Stimulated activated naive CD8-positive, alpha-beta T cell treated with anti-CD3 and anti-CD28 coated beads, Interleukin-15, amount 100 ng/mL, for 72 hours (primary cell): ENCODE measurements at regions not wholly inside any gene's neighbourhood (a gene's known extent, or its start where the extent isn't known, plus 50 kb on each side); places are given as distances from the start of the nearest gene placed in this dataset.

Source experiments
- ATAC-seq: fragments of 150-1000 bp; cut with Tn5 transposase; 2 replicates; pipeline ENCODE4 v1.10.0; 2021; ENCODE audit warnings: mild to moderate bottlenecking, moderate library complexity
- DNase-seq, 2 donors: peaks; one replicate each; pipeline ENCODE4 v3.0.0; 2021 to 2022
- H3K27ac Mint-ChIP-seq, 2 donors: one replicate each; pipeline ENCODE4 v1.8.0; 2022; ENCODE audit warnings: mild to moderate bottlenecking in 2 of 2, mixed read lengths in 2 of 2, moderate library complexity in 2 of 2
- H3K27me3 Mint-ChIP-seq: one replicate; pipeline ENCODE4 v1.8.0; 2022; ENCODE audit warnings: mixed read lengths
- H3K4me1 Mint-ChIP-seq: one replicate; pipeline ENCODE4 v1.8.0; 2022; ENCODE audit warnings: mild to moderate bottlenecking, mixed read lengths
- H3K4me3 Mint-ChIP-seq, 2 donors: one replicate each; pipeline ENCODE4 v1.8.0; 2022; ENCODE audit warnings: mild to moderate bottlenecking in 2 of 2, mixed read lengths in 2 of 2, moderate library complexity in 1 of 2
- H3K9me3 Mint-ChIP-seq, 2 donors: one replicate each; pipeline ENCODE4 v1.8.0; 2022; ENCODE audit warnings: mixed read lengths in 2 of 2

GRCh38 chr4:164424846-164425245, 329.1 kb upstream of the SMIM31 start:
- no peaks in the 10 kb centered on the region for H3K4me1 Mint-ChIP-seq
- no peak for DNase-seq

DNA sequence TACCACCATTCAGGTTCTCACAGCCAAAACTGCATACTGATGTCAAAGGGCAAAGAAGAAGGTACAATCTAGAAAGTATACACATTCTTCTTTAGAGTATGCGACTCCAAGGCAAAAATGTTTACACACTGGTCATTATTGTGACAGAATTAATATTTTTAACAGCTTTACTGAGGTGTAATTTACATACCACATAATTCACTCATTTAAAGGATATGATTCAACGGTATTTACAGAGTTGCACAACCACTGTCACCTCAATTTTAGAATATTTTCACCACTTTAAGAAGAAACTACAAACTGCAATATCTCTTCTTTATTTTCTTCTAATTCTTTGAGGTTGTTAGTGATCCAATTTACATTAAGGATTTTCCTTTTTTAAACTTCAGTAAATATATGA, 325.4 kb upstream of the SMIM31 start:
- Mint-ChIP-seq H3K9me3 (no peaks in the 10 kb centered on the region), H3K27ac (no peak overlapping the region), H3K27me3 (no peaks in the 10 kb centered on the region), H3K4me1 (no peaks in the 10 kb centered on the region), H3K4me3 (no peak overlapping the region)
- ATAC-seq (no peak), DNase-seq (no peak)

More at GRCh38 chr4:164424846-164425245, 329.1 kb upstream of the SMIM31 start:
- peaks cover 11 to 14% of the 10 kb centered on the region in 2 donors for H3K9me3 Mint-ChIP-seq
- no peak overlapping the region for H3K27ac Mint-ChIP-seq
- no peak overlapping the region for H3K4me3 Mint-ChIP-seq
- H3K27me3 Mint-ChIP-seq, result no peaks in the 10 kb centered on the region
- no peak for ATAC-seq

- H3K4me1 Mint-ChIP-seq, result no peaks in the 10 kb centered on the region
- H3K4me3 Mint-ChIP-seq, result no peak overlapping the region
- no peak overlapping the region for H3K27ac Mint-ChIP-seq
- DNase-seq (no peak), ATAC-seq (no peak)
- no peaks in the 10 kb centered on the region for H3K27me3 Mint-ChIP-seq
- no peaks in the 10 kb centered on the region for H3K9me3 Mint-ChIP-seq
Measured at GRCh38 chr4:164438321-164438720, 315.6 kb upstream of the SMIM31 start.

DNA sequence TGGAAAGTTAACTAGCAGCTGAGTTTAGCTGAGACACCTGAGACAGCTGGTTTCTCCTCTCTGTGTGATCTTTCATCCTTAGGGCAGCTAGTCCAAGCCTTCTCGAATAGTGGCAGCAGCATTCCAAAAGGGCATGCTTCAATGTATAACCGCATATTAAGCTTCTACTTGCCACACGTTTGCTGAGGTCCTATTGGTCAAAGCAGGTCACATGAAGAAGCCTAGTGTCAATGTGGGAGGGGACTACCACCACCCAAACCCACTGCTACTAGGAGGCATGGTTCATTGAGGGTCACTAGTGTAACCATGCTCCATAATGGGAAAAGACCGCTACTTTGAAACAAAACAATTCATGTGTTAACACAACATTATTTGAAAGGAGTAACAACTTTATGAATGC, 314.9 kb upstream of the SMIM31 start:
- ATAC-seq (no peak), DNase-seq (no peak)
- Mint-ChIP-seq H3K27ac (no peak overlapping the region), H3K4me1 (no peaks in the 10 kb centered on the region), H3K4me3 (no peak overlapping the region), H3K9me3 (no peaks in the 10 kb centered on the region), H3K27me3 (no peaks in the 10 kb centered on the region)

DNA sequence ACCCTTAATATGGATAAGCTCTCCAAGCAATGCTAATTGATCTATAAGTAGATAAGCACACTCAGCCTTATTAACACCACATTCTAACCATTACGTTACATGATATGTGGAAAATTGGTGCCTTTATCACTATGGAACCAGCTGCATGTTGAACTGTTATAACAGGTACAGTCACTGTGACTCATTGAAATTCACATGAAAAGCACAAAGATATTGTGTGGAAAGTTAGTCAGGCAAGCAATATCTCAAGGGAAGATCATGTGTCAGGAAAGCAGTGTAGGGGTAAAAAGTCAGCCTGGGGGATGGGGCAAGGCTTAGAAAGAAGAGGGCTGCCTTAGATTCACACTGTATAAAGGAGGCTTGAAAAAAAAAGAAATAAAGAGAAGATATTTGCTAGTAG, 313.7 kb upstream of the SMIM31 start:
- Mint-ChIP-seq H3K9me3 (no peaks in the 10 kb centered on the region), H3K4me1 (no peaks in the 10 kb centered on the region), H3K27me3 (no peaks in the 10 kb centered on the region), H3K4me3 (no peak overlapping the region), H3K27ac (no peak overlapping the region)
- DNase-seq (no peak), ATAC-seq (no peak)

- DNase-seq (no peak), ATAC-seq (no peak)
- no peaks in the 10 kb centered on the region for H3K4me1 Mint-ChIP-seq
- H3K9me3 Mint-ChIP-seq, result no peaks in the 10 kb centered on the region
- no peak overlapping the region for H3K4me3 Mint-ChIP-seq
- no peak overlapping the region for H3K27ac Mint-ChIP-seq
- H3K27me3 Mint-ChIP-seq, result no peaks in the 10 kb centered on the region
Measured at GRCh38 chr4:164441109-164441508, 312.8 kb upstream of the SMIM31 start.

DNA sequence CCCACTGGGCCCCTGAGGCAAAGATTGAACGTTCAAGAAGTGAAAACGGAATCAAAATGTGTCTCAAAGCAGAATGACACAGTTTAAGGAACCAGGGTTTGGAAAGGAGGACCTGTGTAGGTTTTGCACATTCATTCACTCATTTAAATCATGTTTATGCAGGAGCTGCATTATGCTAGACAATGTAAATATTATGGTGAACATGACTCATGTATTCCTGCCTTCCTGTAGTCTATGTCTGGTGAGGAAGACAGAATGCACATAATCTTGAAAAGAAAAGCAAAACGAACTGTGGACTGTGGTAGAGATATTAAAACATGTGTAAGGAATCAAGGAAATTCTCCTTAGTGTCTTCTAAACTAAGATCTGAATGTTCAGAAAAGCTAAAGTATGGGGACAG, 311.8 kb upstream of the SMIM31 start:
- DNase-seq (no peak), ATAC-seq (no peak)
- Mint-ChIP-seq H3K27me3 (no peaks in the 10 kb centered on the region), H3K27ac (no peak overlapping the region), H3K9me3 (no peaks in the 10 kb centered on the region), H3K4me3 (no peak overlapping the region), H3K4me1 (no peaks in the 10 kb centered on the region)

DNA sequence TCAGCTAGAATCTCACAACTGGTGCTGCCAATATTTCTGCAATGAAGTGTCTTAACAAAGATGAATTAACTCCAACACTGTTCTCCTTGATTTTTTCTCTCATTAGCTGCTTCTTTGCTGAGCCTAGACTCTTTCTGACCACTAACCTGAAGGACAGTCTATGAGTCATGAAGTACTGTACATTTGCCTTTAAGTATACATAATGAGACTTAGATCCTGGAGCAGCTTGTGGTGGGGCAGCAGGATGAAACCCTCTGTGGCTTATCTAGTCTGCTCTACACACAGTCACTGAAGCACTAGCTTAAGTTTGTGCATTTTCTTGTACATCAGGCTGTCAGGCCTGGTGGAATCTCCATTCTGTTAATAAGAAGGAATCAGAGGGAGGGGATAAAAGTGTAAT, 307.4 kb upstream of the SMIM31 start:
- no peak for ATAC-seq
- DNase-seq, result no peak
- peaks cover 0 to 5% of the 10 kb centered on the region in 2 donors for H3K9me3 Mint-ChIP-seq
- no peaks in the 10 kb centered on the region for H3K4me1 Mint-ChIP-seq
- no peak overlapping the region for H3K27ac Mint-ChIP-seq
- no peaks in the 10 kb centered on the region for H3K27me3 Mint-ChIP-seq
- H3K4me3 Mint-ChIP-seq, result no peak overlapping the region

GRCh38 chr4:164461901-164462300, 292.0 kb upstream of the SMIM31 start:
- no peak for ATAC-seq
- DNase-seq, result no peak
- no peaks in the 10 kb centered on the region for H3K4me1 Mint-ChIP-seq
- H3K27ac Mint-ChIP-seq, result no peak overlapping the region
- H3K4me3 Mint-ChIP-seq, result no peak overlapping the region
- no peaks in the 10 kb centered on the region for H3K27me3 Mint-ChIP-seq
- peaks cover 0 to 6% of the 10 kb centered on the region in 2 donors for H3K9me3 Mint-ChIP-seq

DNA sequence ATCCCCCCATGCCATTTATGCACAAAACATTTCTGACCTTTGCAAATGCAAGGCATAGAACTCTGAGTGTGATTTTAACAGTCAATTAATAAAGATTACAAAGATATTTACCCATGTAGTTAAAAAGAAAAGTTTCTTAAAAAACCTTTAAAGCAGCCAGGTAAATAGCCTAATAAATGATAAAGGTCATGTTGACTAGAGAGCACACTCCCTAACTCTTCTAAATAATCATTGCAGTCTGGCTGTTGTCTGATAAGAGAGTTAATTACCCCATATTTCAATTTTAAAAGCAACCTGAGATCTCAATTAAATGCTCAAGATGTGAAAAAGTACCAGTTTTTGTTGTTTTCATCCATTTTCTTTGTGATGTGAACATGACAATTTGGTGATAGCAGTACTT, 291.5 kb upstream of the SMIM31 start:
- no peak for DNase-seq
- no peaks in the 10 kb centered on the region for H3K27me3 Mint-ChIP-seq
- peaks cover 0 to 6% of the 10 kb centered on the region in 2 donors for H3K9me3 Mint-ChIP-seq
- ATAC-seq, result no peak
- H3K4me3 Mint-ChIP-seq, result no peak overlapping the region
- H3K27ac Mint-ChIP-seq, result no peak overlapping the region
- no peaks in the 10 kb centered on the region for H3K4me1 Mint-ChIP-seq

DNA sequence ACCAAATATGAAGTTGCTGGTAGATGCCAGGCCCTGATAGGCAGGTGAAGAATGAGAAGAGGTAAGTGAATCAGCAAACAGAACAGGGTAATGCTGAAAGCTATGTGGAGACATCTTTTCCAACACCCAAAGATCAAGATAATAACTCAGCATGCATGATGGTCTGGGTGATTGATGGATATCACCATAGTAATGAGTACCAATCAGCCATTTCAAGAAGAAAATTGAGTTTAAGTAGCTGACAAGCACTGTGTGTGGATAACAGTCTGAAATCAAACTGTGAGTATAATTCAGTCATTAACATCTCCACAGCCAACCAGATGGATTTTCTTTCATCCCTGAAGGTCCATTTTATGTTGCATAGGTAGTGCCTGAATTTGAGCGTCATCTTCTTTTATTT, 289.6 kb upstream of the SMIM31 start:
- H3K27me3 Mint-ChIP-seq, result no peaks in the 10 kb centered on the region
- ATAC-seq, result no peak

GRCh38 chr4:164467493-164467892, 286.4 kb upstream of the SMIM31 start:
- no peaks in the 10 kb centered on the region for H3K4me1 Mint-ChIP-seq
- no peak for ATAC-seq
- H3K27me3 Mint-ChIP-seq, result no peaks in the 10 kb centered on the region
- no peaks in the 10 kb centered on the region for H3K9me3 Mint-ChIP-seq
- H3K4me3 Mint-ChIP-seq, result no peak overlapping the region
- no peak overlapping the region for H3K27ac Mint-ChIP-seq
- DNase-seq, result no peak

More for the DNA sequence above, 289.6 kb upstream of the SMIM31 start:
- Mint-ChIP-seq H3K27ac (no peak overlapping the region), H3K4me1 (no peaks in the 10 kb centered on the region), H3K9me3 (peaks cover 0 to 6% of the 10 kb centered on the region in 2 donors), H3K4me3 (no peak overlapping the region)
- DNase-seq, result no peak

DNA sequence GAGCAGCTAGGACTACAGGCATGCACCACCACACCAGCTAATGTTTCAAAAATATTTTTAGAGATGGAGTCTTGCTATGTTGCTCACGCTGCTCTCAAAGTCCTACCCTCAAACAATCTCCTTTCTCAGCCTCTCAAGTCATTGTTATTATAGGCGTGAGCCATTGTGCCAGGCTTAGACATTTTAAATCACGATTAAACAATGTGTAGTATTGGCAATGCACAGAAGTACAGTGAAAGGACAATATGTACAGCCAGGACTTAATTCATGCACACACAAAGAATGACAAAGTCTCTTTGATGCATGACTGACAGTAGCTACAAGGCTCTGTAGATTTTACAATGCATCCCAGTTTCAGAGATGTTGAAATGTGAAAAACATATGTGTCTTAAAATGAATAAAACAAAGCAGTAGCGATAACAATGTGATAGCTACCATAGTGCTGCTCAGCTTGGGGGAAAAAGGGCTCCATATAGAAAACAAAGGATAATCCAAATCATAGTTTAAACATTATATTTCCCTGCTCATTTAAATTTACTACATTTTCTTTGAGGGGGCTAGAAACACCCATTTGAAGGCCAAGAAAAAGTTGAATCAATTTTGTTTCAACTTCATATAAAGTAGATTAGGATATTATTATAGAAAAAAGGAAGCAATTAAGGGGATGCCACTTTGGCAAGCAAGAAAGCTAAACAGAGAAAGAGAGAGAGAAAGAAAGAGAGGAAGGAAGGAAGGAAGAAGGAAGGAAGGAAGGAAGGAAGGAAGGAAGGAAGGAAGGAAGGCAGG, 272.4 kb upstream of the SMIM31 start:
- Mint-ChIP-seq H3K27ac (no peak overlapping the region), H3K4me1 (no peaks in the 10 kb centered on the region), H3K9me3 (no peaks in the 10 kb centered on the region), H3K27me3 (no peaks in the 10 kb centered on the region), H3K4me3 (no peak overlapping the region)
- ATAC-seq (no peak), DNase-seq (no peak)

- ATAC-seq (no peak), DNase-seq (no peak)
- Mint-ChIP-seq H3K27me3 (no peaks in the 10 kb centered on the region), H3K4me3 (no peak overlapping the region), H3K4me1 (no peaks in the 10 kb centered on the region), H3K27ac (no peak overlapping the region), H3K9me3 (no peaks in the 10 kb centered on the region)
Measured at GRCh38 chr4:164482092-164482404, 271.9 kb upstream of the SMIM31 start.

DNA sequence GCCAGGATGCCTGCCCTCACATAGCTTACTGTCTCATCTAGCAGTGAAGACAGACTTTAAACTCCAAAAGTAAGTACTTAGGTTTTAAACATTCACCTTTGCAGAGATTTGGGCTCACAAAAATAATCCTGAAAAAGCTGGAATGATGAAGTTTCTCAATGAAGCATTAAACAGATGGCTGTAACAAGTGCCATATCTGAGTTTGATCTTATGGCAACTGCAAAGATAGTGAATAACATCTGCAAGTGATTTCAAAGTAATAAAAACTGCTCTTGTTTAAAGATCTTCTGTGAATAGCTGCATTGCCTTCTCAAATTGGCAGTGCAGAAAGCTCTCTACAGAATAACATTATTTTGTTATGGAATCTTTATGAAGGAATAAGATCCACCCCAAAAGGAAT, 271.2 kb upstream of the SMIM31 start:
- no peak overlapping the region for H3K27ac Mint-ChIP-seq
- no peaks in the 10 kb centered on the region for H3K4me1 Mint-ChIP-seq
- no peak for DNase-seq
- no peak overlapping the region for H3K4me3 Mint-ChIP-seq
- no peaks in the 10 kb centered on the region for H3K27me3 Mint-ChIP-seq
- H3K9me3 Mint-ChIP-seq, result no peaks in the 10 kb centered on the region
- no peak for ATAC-seq

- H3K4me1 Mint-ChIP-seq, result no peaks in the 10 kb centered on the region
- no peaks in the 10 kb centered on the region for H3K27me3 Mint-ChIP-seq
- H3K9me3 Mint-ChIP-seq, result no peaks in the 10 kb centered on the region
- no peak overlapping the region for H3K4me3 Mint-ChIP-seq
- no peak overlapping the region for H3K27ac Mint-ChIP-seq
- ATAC-seq (no peak), DNase-seq (no peak)
Measured at GRCh38 chr4:164483711-164484110, 270.2 kb upstream of the SMIM31 start.

- no peak overlapping the region for H3K27ac Mint-ChIP-seq
- DNase-seq (no peak), ATAC-seq (no peak)
- H3K4me3 Mint-ChIP-seq, result no peak overlapping the region
- H3K4me1 Mint-ChIP-seq, result no peaks in the 10 kb centered on the region
- no peaks in the 10 kb centered on the region for H3K9me3 Mint-ChIP-seq
- H3K27me3 Mint-ChIP-seq, result no peaks in the 10 kb centered on the region
Measured at GRCh38 chr4:164484551-164484950, 269.4 kb upstream of the SMIM31 start.
